Glomerular visceral epithelial cell (primary cell): ENCODE measurements at regions not wholly inside any gene's neighbourhood (a gene's known extent, or its start where the extent isn't known, plus 50 kb on each side); places are given as distances from the start of the nearest gene placed in this dataset.
"Not testable (repeated sequence)": the region's sequence is repeated elsewhere in the genome, so short reads cannot be mapped to it uniquely, and the experiment has no call there.

Source experiments
- DNase-seq: peaks from one replicate; pipeline ENCODE4 v3.0.0-alpha.2; 2016; ENCODE audit errors: extremely low spot score

GRCh38 chr13:52931131-52931530 is 82.7 kb upstream of the PCDH8 start:
- DNase-seq = no peak

- DNase-seq = no peak
Measured at GRCh38 chr13:52929846-52930245, 81.4 kb upstream of the PCDH8 start.

- no peak for DNase-seq
Measured at GRCh38 chr13:52926971-52927370, 78.5 kb upstream of the PCDH8 start.

- no peak for DNase-seq
Measured at GRCh38 chr13:52925775-52926285, 77.4 kb upstream of the PCDH8 start.

GRCh38 chr13:52925251-52925650 is 76.8 kb upstream of the PCDH8 start:
- DNase-seq = no peak

GRCh38 chr13:52924289-52925148 is 76.1 kb upstream of the PCDH8 start:
- DNase-seq = no peak

GRCh38 chr13:52922961-52923360 is 74.5 kb upstream of the PCDH8 start:
- no peak for DNase-seq

GRCh38 chr13:52921194-52921593 is 72.8 kb upstream of the PCDH8 start:
- no peak for DNase-seq

GRCh38 chr13:52916486-52916990 is 68.1 kb upstream of the PCDH8 start:
- no peak for DNase-seq

GRCh38 chr13:52911340-52911739 is 62.9 kb upstream of the PCDH8 start:
- DNase-seq = no peak

- DNase-seq = not testable (repeated sequence)
Measured at GRCh38 chr13:52910318-52910717, 61.9 kb upstream of the PCDH8 start.

GRCh38 chr13:52906122-52906903 is 57.9 kb upstream of the PCDH8 start:
- no peak for DNase-seq

GRCh38 chr13:52905701-52906100 is 57.3 kb upstream of the PCDH8 start:
- DNase-seq = no peak

- no peak for DNase-seq
Measured at GRCh38 chr13:52903320-52903719, 54.9 kb upstream of the PCDH8 start.

GRCh38 chr13:52899206-52899605 is 50.8 kb upstream of the PCDH8 start:
- DNase-seq = no peak
